MM.1S (cell line): ENCODE measurements at regions not wholly inside any gene's neighbourhood (a gene's known extent, or its start where the extent isn't known, plus 50 kb on each side); places are given as distances from the start of the nearest gene placed in this dataset.

ENCODE experiments used
- EZH2 ChIP-seq: fragments of 300-600 bp; sonication (generic); optimal IDR thresholded peaks from 2 replicates; pipeline ENCODE3; 2017; ENCODE audit warnings: low read depth, mild to moderate bottlenecking, antibody characterized with exemption, low read length, mixed read lengths
- TF ChIP-seq, protein P1 (sequence below): fragments of 300-600 bp; sonication (generic); IDR thresholded peaks from 2 replicates; pipeline ENCODE4 v1.5.1; 2016; ENCODE audit warnings: antibody characterized with exemption, low read length, mixed read lengths

DNA sequence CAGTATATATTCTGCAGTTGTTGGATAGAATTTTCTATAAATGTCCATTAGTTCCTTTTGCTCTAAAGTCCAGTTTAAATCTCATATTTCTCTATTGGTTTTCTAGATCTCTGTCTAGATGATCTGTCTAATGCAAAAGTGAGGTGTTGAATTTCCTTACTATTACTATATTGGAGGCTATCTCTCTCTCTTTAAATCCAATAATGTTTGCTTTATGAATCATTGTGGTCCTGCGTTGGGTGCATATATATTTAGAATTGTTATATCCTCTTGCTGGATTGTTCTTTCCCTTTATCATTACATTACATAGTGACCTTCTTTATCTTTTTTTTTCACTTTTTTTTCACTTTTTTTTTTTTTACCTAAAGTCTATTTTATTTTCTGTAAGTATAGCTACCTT, 208.5 kb upstream of the ASCC3 start:
- TF ChIP-seq EZH2: no peak
- TF ChIP-seq, protein P1, sequence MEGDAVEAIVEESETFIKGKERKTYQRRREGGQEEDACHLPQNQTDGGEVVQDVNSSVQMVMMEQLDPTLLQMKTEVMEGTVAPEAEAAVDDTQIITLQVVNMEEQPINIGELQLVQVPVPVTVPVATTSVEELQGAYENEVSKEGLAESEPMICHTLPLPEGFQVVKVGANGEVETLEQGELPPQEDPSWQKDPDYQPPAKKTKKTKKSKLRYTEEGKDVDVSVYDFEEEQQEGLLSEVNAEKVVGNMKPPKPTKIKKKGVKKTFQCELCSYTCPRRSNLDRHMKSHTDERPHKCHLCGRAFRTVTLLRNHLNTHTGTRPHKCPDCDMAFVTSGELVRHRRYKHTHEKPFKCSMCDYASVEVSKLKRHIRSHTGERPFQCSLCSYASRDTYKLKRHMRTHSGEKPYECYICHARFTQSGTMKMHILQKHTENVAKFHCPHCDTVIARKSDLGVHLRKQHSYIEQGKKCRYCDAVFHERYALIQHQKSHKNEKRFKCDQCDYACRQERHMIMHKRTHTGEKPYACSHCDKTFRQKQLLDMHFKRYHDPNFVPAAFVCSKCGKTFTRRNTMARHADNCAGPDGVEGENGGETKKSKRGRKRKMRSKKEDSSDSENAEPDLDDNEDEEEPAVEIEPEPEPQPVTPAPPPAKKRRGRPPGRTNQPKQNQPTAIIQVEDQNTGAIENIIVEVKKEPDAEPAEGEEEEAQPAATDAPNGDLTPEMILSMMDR: no peak
